HFFc6 (cell line): ENCODE measurements at regions not wholly inside any gene's neighbourhood (a gene's known extent, or its start where the extent isn't known, plus 50 kb on each side); places are given as distances from the start of the nearest gene placed in this dataset.

ENCODE experiments used
- DNase-seq: peaks from one replicate; pipeline ENCODE4 v3.0.0-alpha.2; 2018
- H3K27ac Mint-ChIP-seq: 2 replicates; pipeline ENCODE4 v1.8.0; 2020; ENCODE audit warnings: mild to moderate bottlenecking, mixed read lengths
- H3K27me3 Mint-ChIP-seq: 2 replicates; pipeline ENCODE4 v1.8.0; 2021; ENCODE audit warnings: mild to moderate bottlenecking, moderate library complexity, mixed read lengths; ENCODE audit not compliant: insufficient read depth
- H3K36me3 Mint-ChIP-seq: 2 replicates; pipeline ENCODE4 v1.8.0; 2021; ENCODE audit warnings: low read depth, mixed read lengths
- H3K4me1 Mint-ChIP-seq: 2 replicates; pipeline ENCODE4 v1.8.0; 2020; ENCODE audit warnings: low read depth, mixed read lengths
- H3K4me3 Mint-ChIP-seq: 2 replicates; pipeline ENCODE4 v1.8.0; 2020; ENCODE audit warnings: mild to moderate bottlenecking, moderate library complexity, mixed read lengths
- H3K9me3 Mint-ChIP-seq: 2 replicates; pipeline ENCODE4 v1.8.0; 2020; ENCODE audit warnings: mild to moderate bottlenecking, mixed read lengths
- CTCF ChIP-seq: fragments of 200-600 bp; sonication (generic); IDR thresholded peaks from 2 replicates; pipeline ENCODE4 v1.5.0; 2021; ENCODE audit warnings: antibody characterized with exemption, mild to moderate bottlenecking

GRCh38 chr4:165680821-165681220 lies 192.2 kb upstream of the TLL1 start:
- H3K27ac Mint-ChIP-seq = no peak overlapping the region
- DNase-seq = no peak
- TF ChIP-seq CTCF = no peak
- no peak overlapping the region for H3K4me3 Mint-ChIP-seq
- peaks cover 4% of the 10 kb centered on the region; the same call in 1 of the 2 replicates for H3K9me3 Mint-ChIP-seq
- H3K4me1 Mint-ChIP-seq = peaks cover 29% of the 10 kb centered on the region
- no peaks in the 10 kb centered on the region for H3K36me3 Mint-ChIP-seq
- no peaks in the 10 kb centered on the region; the same call in 1 of the 2 replicates for H3K27me3 Mint-ChIP-seq

- no peak for TF ChIP-seq CTCF
- Mint-ChIP-seq H3K4me1 (peaks cover 29% of the 10 kb centered on the region), H3K27ac (no peak overlapping the region), H3K27me3 (no peaks in the 10 kb centered on the region; the same call in 1 of the 2 replicates), H3K36me3 (no peaks in the 10 kb centered on the region), H3K9me3 (peaks cover 4% of the 10 kb centered on the region; the same call in 1 of the 2 replicates), H3K4me3 (no peak overlapping the region)
- DNase-seq = no peak
These were observed 190.4 kb upstream of the TLL1 start for GRCh38 chr4:165682611-165683010.

- Mint-ChIP-seq H3K4me3 (peak overlapping the region; percentile 52; the same call in 1 of the 2 replicates), H3K4me1 (peaks cover 29% of the 10 kb centered on the region), H3K36me3 (peaks cover 2% of the 10 kb centered on the region; the same call in 1 of the 2 replicates), H3K9me3 (peaks cover 4% of the 10 kb centered on the region; the same call in 1 of the 2 replicates), H3K27me3 (no peaks in the 10 kb centered on the region; the same call in 1 of the 2 replicates), H3K27ac (no peak overlapping the region; the same call in 1 of the 2 replicates)
- peak; percentile 36 for DNase-seq
- TF ChIP-seq CTCF = no peak
These were observed 188.7 kb upstream of the TLL1 start for GRCh38 chr4:165684177-165684805.

- no peak for DNase-seq
- no peaks in the 10 kb centered on the region; the same call in 1 of the 2 replicates for H3K27me3 Mint-ChIP-seq
These were observed 186.3 kb upstream of the TLL1 start for GRCh38 chr4:165686756-165687155.

GRCh38 chr4:165689159-165689558 lies 183.9 kb upstream of the TLL1 start:
- Mint-ChIP-seq H3K27me3 (no peaks in the 10 kb centered on the region; the same call in 1 of the 2 replicates), H3K4me3 (no peak overlapping the region; the same call in 1 of the 2 replicates), H3K9me3 (peaks cover 9% of the 10 kb centered on the region), H3K36me3 (peaks cover 4% of the 10 kb centered on the region; the same call in 1 of the 2 replicates), H3K4me1 (peaks cover 8% of the 10 kb centered on the region), H3K27ac (no peak overlapping the region)
- TF ChIP-seq CTCF = no peak
- no peak for DNase-seq

More at GRCh38 chr4:165686756-165687155, 186.3 kb upstream of the TLL1 start:
- no peak overlapping the region for H3K27ac Mint-ChIP-seq
- H3K4me1 Mint-ChIP-seq = peaks cover 24% of the 10 kb centered on the region
- peaks cover 4% of the 10 kb centered on the region; the same call in 1 of the 2 replicates for H3K36me3 Mint-ChIP-seq
- H3K9me3 Mint-ChIP-seq = peaks cover 9% of the 10 kb centered on the region
- TF ChIP-seq CTCF = no peak
- H3K4me3 Mint-ChIP-seq = no peak overlapping the region
